K562 (cell line): ENCODE measurements at regions not wholly inside any gene's neighbourhood (a gene's known extent, or its start where the extent isn't known, plus 50 kb on each side); places are given as distances from the start of the nearest gene placed in this dataset.

ENCODE experiments used
- ATF6 ChIP-seq: sonication (generic); formaldehyde crosslinking; IDR thresholded peaks from 2 replicates; pipeline ENCODE4 v1.4.0; 2020; ENCODE audit warnings: mild to moderate bottlenecking, missing genetic modification reagents
- CTBP1 ChIP-seq: fragments of 450-650 bp; IDR thresholded peaks from 2 replicates; pipeline ENCODE4 v1.6.1; 2016; ENCODE audit warnings: borderline replicate concordance
- ETS2 ChIP-seq: IDR thresholded peaks from 2 replicates; pipeline ENCODE4 v1.6.1; 2016; ENCODE audit warnings: borderline replicate concordance, missing genetic modification characterization, mild to moderate bottlenecking, moderate library complexity, missing compliant biosample characterization; ENCODE audit not compliant: poor library complexity, severe bottlenecking
- HCFC1 ChIP-seq: IDR thresholded peaks from 2 replicates; pipeline ENCODE4 v1.6.1; 2012; ENCODE audit warnings: low read depth, low read length, improper control_type of control experiment
- HMG20B ChIP-seq: fragments of 250-450 bp; sonication (Bioruptor Pico); IDR thresholded peaks from 2 replicates; pipeline ENCODE4 v1.5.0; 2021; ENCODE audit warnings: mild to moderate bottlenecking
- MTF1 ChIP-seq: fragments of 250-450 bp; sonication (Bioruptor Pico); IDR thresholded peaks from 2 replicates; pipeline ENCODE4 v1.9.0; 2021; ENCODE audit warnings: moderate library complexity, mild to moderate bottlenecking, inconsistent platforms, borderline replicate concordance
- MYBL2 ChIP-seq, 2 experiments: fragments of 450-650 bp in 1 of 2; sonication (generic) in 1 of 2; formaldehyde crosslinking in 1 of 2; IDR thresholded peaks; 2 replicates each; pipeline versions ENCODE4 v1.6.1 to v1.8.1; 2017 to 2022; ENCODE audit warnings: borderline replicate concordance in 1 of 2, inconsistent platforms in 1 of 2, low read depth in 1 of 2, mild to moderate bottlenecking in 1 of 2, missing genetic modification reagents in 1 of 2, moderate library complexity in 1 of 2
- NFATC3 ChIP-seq: fragments of 450-650 bp; IDR thresholded peaks from 2 replicates; pipeline ENCODE4 v1.6.1; 2017; ENCODE audit warnings: mild to moderate bottlenecking
- NFE2 ChIP-seq: IDR thresholded peaks from 2 replicates; pipeline ENCODE4 v1.6.1; 2014; ENCODE audit warnings: antibody characterized with exemption, low read depth
- NR2F6 ChIP-seq: fragments of 450-650 bp; formaldehyde crosslinking; IDR thresholded peaks from 2 replicates; pipeline ENCODE4 v1.4.0; 2020; ENCODE audit warnings: mild to moderate bottlenecking
- PKNOX1 ChIP-seq: fragments of 450-650 bp; IDR thresholded peaks from 2 replicates; pipeline ENCODE4 v1.6.1; 2016
- TBL1XR1 ChIP-seq, 2 experiments: IDR thresholded peaks; 2 replicates each; pipeline ENCODE4 v1.6.1; 2012; ENCODE audit warnings: improper control_type of control experiment in 2 of 2, low read length in 2 of 2, mild to moderate bottlenecking in 1 of 2
- USF2 ChIP-seq: sonication (generic); formaldehyde crosslinking; IDR thresholded peaks from 2 replicates; pipeline ENCODE4 v1.5.0; 2020; ENCODE audit warnings: missing genetic modification reagents
- ZBTB7A ChIP-seq: IDR thresholded peaks from 2 replicates; pipeline ENCODE4 v1.6.1; 2011; ENCODE audit warnings: low read depth, mild to moderate bottlenecking, low read length, moderate library complexity, borderline replicate concordance; ENCODE audit not compliant: control insufficient read depth
- ZNF318 ChIP-seq, 2 experiments: fragments of 450-650 bp; IDR thresholded peaks; 2 replicates each; pipeline ENCODE4 v1.6.1; 2016; ENCODE audit warnings: mild to moderate bottlenecking in 2 of 2, borderline replicate concordance in 1 of 2, low read depth in 1 of 2, moderate library complexity in 1 of 2

- TF ChIP-seq ATF6 (no peak), HCFC1 (no peak), PKNOX1 (0 out of 2 replicates have a peak, but pooled peaks have one; percentile 13), MYBL2 (IDR thresholded peaks at IDR 0.05; ENCODE audit: low read depth) (no peak), MYBL2 (CRISPR knock-in tag; IDR thresholded peaks at IDR 0.05; ENCODE audit: borderline replicate concordance) (no peak), CTBP1 (no peak), TBL1XR1 (IDR thresholded peaks at IDR 0.05; ENCODE audit: low read length in 2 of 2) (no peak), MTF1 (CRISPR knock-in tag) (no peak), ZBTB7A (no peak), ETS2 (tag) (no peak), ZNF318 (IDR thresholded peaks at IDR 0.05; ENCODE audit: borderline replicate concordance in 1 of 2, low read depth in 1 of 2) (no peak), NR2F6 (CRISPR knock-in tag) (no peak), NFE2 (no peak), HMG20B (no peak), NFATC3 (no peak), USF2 (peak; percentile 55)
Observed at GRCh38 chr18:55096263-55096951, 137.1 kb upstream of the CCDC68 start (continued).
